H9 (cell line): ENCODE measurements at regions not wholly inside any gene's neighbourhood (a gene's known extent, or its start where the extent isn't known, plus 50 kb on each side); places are given as distances from the start of the nearest gene placed in this dataset.

Experiments used
- DNase-seq: peaks from one replicate; pipeline ENCODE4 v3.0.0-alpha.2; 2017
- H2AFZ ChIP-seq: one replicate; pipeline ENCODE4 v1.6.1; 2013; ENCODE audit warnings: mild to moderate bottlenecking, low read length, control low read depth, moderate library complexity
- H2AK5ac ChIP-seq: 2 replicates; pipeline ENCODE4 v1.6.1; 2013; ENCODE audit warnings: low read length, control low read depth, mixed read lengths; ENCODE audit not compliant: insufficient read length
- H2BK120ac ChIP-seq: one replicate; pipeline ENCODE4 v1.6.1; 2013; ENCODE audit warnings: low read depth, mild to moderate bottlenecking, low read length, control low read depth, inconsistent platforms; ENCODE audit not compliant: poor library complexity, severe bottlenecking
- H2BK12ac ChIP-seq: 2 replicates; pipeline ENCODE4 v1.6.1; 2013; ENCODE audit warnings: low read length, control low read depth, mixed read lengths, low read depth; ENCODE audit not compliant: insufficient read length
- H2BK15ac ChIP-seq: 2 replicates; pipeline ENCODE4 v1.6.1; 2013; ENCODE audit warnings: low read depth, low read length, control low read depth
- H2BK20ac ChIP-seq: one replicate; pipeline ENCODE4 v1.6.1; 2013; ENCODE audit warnings: low read depth, mild to moderate bottlenecking, low read length, control low read depth, inconsistent platforms; ENCODE audit not compliant: poor library complexity, severe bottlenecking
- H2BK5ac ChIP-seq: 2 replicates; pipeline ENCODE4 v1.6.1; 2013; ENCODE audit warnings: low read length, control low read depth, mixed read lengths; ENCODE audit not compliant: insufficient read length
- H3K14ac ChIP-seq: 2 replicates; pipeline ENCODE4 v1.6.1; 2013; ENCODE audit warnings: low read length, control low read depth; ENCODE audit not compliant: insufficient read depth
- H3K18ac ChIP-seq: 2 replicates; pipeline ENCODE4 v1.6.1; 2013; ENCODE audit warnings: low read depth, mild to moderate bottlenecking, mixed read lengths, low read length, control low read depth; ENCODE audit not compliant: insufficient read length
- H3K23ac ChIP-seq: 2 replicates; pipeline ENCODE4 v1.6.1; 2013; ENCODE audit warnings: low read length, control low read depth, mixed read lengths, low read depth; ENCODE audit not compliant: insufficient read length
- H3K23me2 ChIP-seq: 2 replicates; pipeline ENCODE4 v1.6.1; 2013; ENCODE audit warnings: low read depth, mild to moderate bottlenecking, mixed read lengths, low read length, control low read depth; ENCODE audit not compliant: insufficient read length, poor library complexity, severe bottlenecking
- H3K27ac ChIP-seq: 2 replicates; pipeline ENCODE4 v1.5.1; 2013; ENCODE audit warnings: low read length, control low read depth, mixed read lengths, low read depth; ENCODE audit not compliant: insufficient read length
- H3K27me3 ChIP-seq: 2 replicates; pipeline ENCODE4 v1.6.1; 2013; ENCODE audit warnings: low read length, control low read depth, inconsistent platforms; ENCODE audit not compliant: insufficient read depth
- H3K4ac ChIP-seq: 2 replicates; pipeline ENCODE4 v1.6.1; 2013; ENCODE audit warnings: low read depth, mild to moderate bottlenecking, control low read depth, inconsistent platforms, low read length, moderate library complexity
- H3K4me1 ChIP-seq: 2 replicates; pipeline ENCODE4 v1.6.1; 2013; ENCODE audit warnings: low read length, control low read depth, inconsistent platforms; ENCODE audit not compliant: insufficient read depth
- H3K4me2 ChIP-seq: 2 replicates; pipeline ENCODE4 v1.6.1; 2013; ENCODE audit warnings: low read length, control low read depth, mixed read lengths; ENCODE audit not compliant: insufficient read length, insufficient read depth
- H3K56ac ChIP-seq: 2 replicates; pipeline ENCODE4 v1.6.1; 2013; ENCODE audit warnings: low read depth, mild to moderate bottlenecking, mixed read lengths, low read length, control low read depth; ENCODE audit not compliant: insufficient read length
- H3K79me1 ChIP-seq: 2 replicates; pipeline ENCODE4 v1.6.1; 2013; ENCODE audit warnings: low read depth, mild to moderate bottlenecking, moderate library complexity, low read length, control low read depth, inconsistent platforms; ENCODE audit not compliant: insufficient read depth, poor library complexity, severe bottlenecking
- H3K79me2 ChIP-seq: 2 replicates; pipeline ENCODE4 v1.6.1; 2013; ENCODE audit warnings: low read length, control low read depth, inconsistent platforms; ENCODE audit not compliant: insufficient read depth
- H3K9ac ChIP-seq: 2 replicates; pipeline ENCODE4 v1.6.1; 2013; ENCODE audit warnings: low read length, control low read depth, mixed read lengths; ENCODE audit not compliant: insufficient read length; ENCODE audit errors: extremely low read depth
- H3K9me3 ChIP-seq: one replicate; pipeline ENCODE4 v1.6.1; 2013; ENCODE audit warnings: low read depth, low read length, inconsistent platforms; ENCODE audit not compliant: control insufficient read depth
- H3T11ph ChIP-seq: one replicate; pipeline ENCODE4 v1.6.1; 2013; ENCODE audit warnings: mild to moderate bottlenecking, low read length, control low read depth, inconsistent platforms
- H4K20me1 ChIP-seq: one replicate; pipeline ENCODE4 v1.6.1; 2013; ENCODE audit not compliant: control insufficient read depth, insufficient read length, insufficient read depth
- H4K5ac ChIP-seq: 2 replicates; pipeline ENCODE4 v1.6.1; 2013; ENCODE audit warnings: low read depth, mild to moderate bottlenecking, mixed read lengths, low read length, control low read depth; ENCODE audit not compliant: insufficient read length
- H4K8ac ChIP-seq: replicated peaks from 2 replicates; pipeline ENCODE4 v1.6.1; 2013; ENCODE audit warnings: low read length, control low read depth, mixed read lengths, low read depth; ENCODE audit not compliant: insufficient read length
- H4K91ac ChIP-seq: 2 replicates; pipeline ENCODE4 v1.6.1; 2013; ENCODE audit warnings: low read depth, mild to moderate bottlenecking, moderate library complexity, mixed read lengths, low read length, control low read depth; ENCODE audit not compliant: insufficient read length
- H3K27ac Mint-ChIP-seq, 3 experiments: 2 replicates in 2 of 3; 3 replicates in 1 of 3; pipeline ENCODE4 v1.8.0; 2020 to 2021; ENCODE audit warnings: mixed read lengths in 3 of 3, mild to moderate bottlenecking in 1 of 3, moderate library complexity in 1 of 3
- H3K27me3 Mint-ChIP-seq: 2 replicates; pipeline ENCODE4 v1.8.0; 2021; ENCODE audit warnings: low read depth, mild to moderate bottlenecking, moderate library complexity, mixed read lengths
- H3K36me3 Mint-ChIP-seq, 3 experiments: 2 replicates in 2 of 3; 3 replicates in 1 of 3; pipeline ENCODE4 v1.8.0; 2020 to 2021; ENCODE audit warnings: low read depth in 3 of 3, mixed read lengths in 3 of 3; ENCODE audit not compliant: insufficient read depth in 1 of 3
- H3K4me1 Mint-ChIP-seq, 2 experiments: 2 replicates each; pipeline ENCODE4 v1.8.0; 2020; ENCODE audit warnings: mixed read lengths in 2 of 2
- H3K4me3 Mint-ChIP-seq, 2 experiments: 2 replicates in 1 of 2; 3 replicates in 1 of 2; pipeline ENCODE4 v1.8.0; 2020 to 2021; ENCODE audit warnings: mild to moderate bottlenecking in 2 of 2, mixed read lengths in 2 of 2, moderate library complexity in 1 of 2
- H3K9me3 Mint-ChIP-seq, 2 experiments: 2 replicates in 1 of 2; 3 replicates in 1 of 2; pipeline ENCODE4 v1.8.0; 2020; ENCODE audit warnings: mild to moderate bottlenecking in 2 of 2, mixed read lengths in 2 of 2, moderate library complexity in 1 of 2
- WGBS: extraction: QIAGEN DNeasy Blood & Tissue Kit; methylation state at CpG from one replicate; pipeline ENCODE4 v1.1.7; 2013; ENCODE audit warnings: missing lambda C conversion rate, low lambda C conversion rate, mixed read lengths; ENCODE audit not compliant: insufficient read length; ENCODE audit errors: extremely low coverage; 5-methylcytosine and 5-hydroxymethylcytosine counted together
- TF ChIP-seq, protein P1 (sequence below): fragments of 200-600 bp; sonication (generic); conservative IDR thresholded peaks from 3 replicates; pipeline ENCODE4 v1.8.0; 2021; ENCODE audit warnings: antibody characterized with exemption, mild to moderate bottlenecking

DNA sequence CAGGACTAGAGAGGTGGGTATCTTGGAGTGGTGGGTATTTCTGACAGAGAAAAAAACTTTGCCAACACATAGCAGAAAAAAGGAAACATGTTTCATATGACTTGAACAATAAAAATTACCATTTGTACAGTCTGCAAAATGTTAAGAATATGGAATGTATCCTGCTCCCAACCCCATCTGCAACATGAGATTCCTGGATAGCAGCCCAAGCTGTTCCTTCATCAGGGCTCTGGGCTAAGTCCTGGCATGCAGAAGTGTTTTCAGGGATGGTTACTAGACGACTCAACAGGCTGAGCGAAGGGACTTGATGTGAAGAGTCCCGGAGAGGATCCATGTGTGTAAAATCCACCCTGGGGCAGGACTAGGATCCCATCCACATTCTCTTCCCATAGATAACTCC lies 121.0 kb upstream of the IRX3 start:
- H2BK20ac ChIP-seq, result no peak overlapping the region
- H3K56ac ChIP-seq, result no peak overlapping the region
- no peak overlapping the region for H3K23ac ChIP-seq
- Mint-ChIP-seq H3K4me1 (peaks cover 18 to 19% of the 10 kb centered on the region in 2 experiments), H3K27ac (no peak overlapping the region), H3K4me3 (no peak overlapping the region), H3K36me3 (no peaks in the 10 kb centered on the region), H3K27me3 (peaks cover 5% of the 10 kb centered on the region), H3K9me3 (peaks cover 0 to 3% of the 10 kb centered on the region in 2 experiments; a peak in 2 of 5 replicates)
- H3K4me1 ChIP-seq, result peaks cover 4% of the 10 kb centered on the region; the same call in 1 of the 2 replicates
- DNase-seq, result no peak
- no peak overlapping the region for H3K14ac ChIP-seq
- H3T11ph ChIP-seq, result no peak overlapping the region
- no peak overlapping the region for H2AK5ac ChIP-seq
- no peak overlapping the region for H3K27ac ChIP-seq
- TF ChIP-seq, protein P1, sequence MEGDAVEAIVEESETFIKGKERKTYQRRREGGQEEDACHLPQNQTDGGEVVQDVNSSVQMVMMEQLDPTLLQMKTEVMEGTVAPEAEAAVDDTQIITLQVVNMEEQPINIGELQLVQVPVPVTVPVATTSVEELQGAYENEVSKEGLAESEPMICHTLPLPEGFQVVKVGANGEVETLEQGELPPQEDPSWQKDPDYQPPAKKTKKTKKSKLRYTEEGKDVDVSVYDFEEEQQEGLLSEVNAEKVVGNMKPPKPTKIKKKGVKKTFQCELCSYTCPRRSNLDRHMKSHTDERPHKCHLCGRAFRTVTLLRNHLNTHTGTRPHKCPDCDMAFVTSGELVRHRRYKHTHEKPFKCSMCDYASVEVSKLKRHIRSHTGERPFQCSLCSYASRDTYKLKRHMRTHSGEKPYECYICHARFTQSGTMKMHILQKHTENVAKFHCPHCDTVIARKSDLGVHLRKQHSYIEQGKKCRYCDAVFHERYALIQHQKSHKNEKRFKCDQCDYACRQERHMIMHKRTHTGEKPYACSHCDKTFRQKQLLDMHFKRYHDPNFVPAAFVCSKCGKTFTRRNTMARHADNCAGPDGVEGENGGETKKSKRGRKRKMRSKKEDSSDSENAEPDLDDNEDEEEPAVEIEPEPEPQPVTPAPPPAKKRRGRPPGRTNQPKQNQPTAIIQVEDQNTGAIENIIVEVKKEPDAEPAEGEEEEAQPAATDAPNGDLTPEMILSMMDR, result no peak
- H3K23me2 ChIP-seq, result no peaks in the 10 kb centered on the region
- no peak overlapping the region for H3K4me2 ChIP-seq
- H3K18ac ChIP-seq, result no peak overlapping the region
- no peak overlapping the region for H2BK15ac ChIP-seq
- H4K8ac ChIP-seq, result no peak overlapping the region
- H3K9me3 ChIP-seq, result no peaks in the 10 kb centered on the region
- H3K79me2 ChIP-seq, result no peaks in the 10 kb centered on the region
- no peak overlapping the region for H4K91ac ChIP-seq
- H3K79me1 ChIP-seq, result no peaks in the 10 kb centered on the region
- H2AFZ ChIP-seq, result no peak overlapping the region
- H2BK12ac ChIP-seq, result no peak overlapping the region
- H2BK5ac ChIP-seq, result no peak overlapping the region
- no peak overlapping the region for H3K4ac ChIP-seq
- H3K27me3 ChIP-seq, result peaks cover 2% of the 10 kb centered on the region; the same call in 1 of the 2 replicates
- no peaks in the 10 kb centered on the region for H4K20me1 ChIP-seq
- no peak overlapping the region for H3K9ac ChIP-seq
- no peak overlapping the region for H2BK120ac ChIP-seq
- H4K5ac ChIP-seq, result no peak overlapping the region
- WGBS, result no CpG with 5 or more reads among the region's 3 CpGs
